Kidney (tissue), 13 donors: ENCODE measurements at regions not wholly inside any gene's neighbourhood (a gene's known extent, or its start where the extent isn't known, plus 50 kb on each side); places are given as distances from the start of the nearest gene placed in this dataset.

Experiments used
- DNase-seq, 5 donors: peaks; one replicate each; pipeline ENCODE4 v3.0.0-alpha.2; 2013 to 2020
- FAIRE-seq: peaks from 2 replicates; lab custom pipeline; 2012; peaks lifted over from hg19 to GRCh38; lab: Jason Lieb, UNC
- H3K27ac ChIP-seq, 2 donors: one replicate each; pipeline ENCODE4 v1.7.0; 2013; ENCODE audit warnings: low read depth in 2 of 2, low read length in 2 of 2, inconsistent platforms in 1 of 2
- H3K27me3 ChIP-seq: one replicate; pipeline ENCODE4 v1.7.1; 2013; ENCODE audit warnings: low read length, inconsistent platforms; ENCODE audit not compliant: control insufficient read depth, insufficient read depth
- H3K36me3 ChIP-seq, 3 donors: one replicate each; pipeline versions ENCODE4 v1.7.0 to v1.7.1; 2013; ENCODE audit warnings: low read length in 3 of 3, control low read depth in 1 of 3, inconsistent platforms in 1 of 3; ENCODE audit not compliant: insufficient read depth in 3 of 3, control insufficient read depth in 2 of 3
- H3K4me1 ChIP-seq, 3 donors: one replicate each; pipeline versions ENCODE4 v1.7.0 to v1.7.1; 2013; ENCODE audit warnings: low read length in 3 of 3, inconsistent platforms in 1 of 3, low read depth in 1 of 3; ENCODE audit not compliant: control insufficient read depth in 2 of 3, insufficient read depth in 2 of 3
- H3K4me3 ChIP-seq, 3 donors: one replicate each; pipeline versions ENCODE4 v1.7.0 to v1.8.1; 2013; ENCODE audit warnings: low read length in 3 of 3, control low read depth in 1 of 3, inconsistent platforms in 1 of 3
- H3K9ac ChIP-seq, 3 donors: one replicate each; pipeline versions ENCODE4 v1.7.0 to v1.7.1; 2013; ENCODE audit warnings: low read length in 3 of 3, control low read depth in 1 of 3, inconsistent platforms in 1 of 3
- H3K9me3 ChIP-seq, 3 donors: one replicate each; pipeline versions ENCODE4 v1.7.0 to v1.7.1; 2013; ENCODE audit warnings: low read length in 3 of 3, control low read depth in 1 of 3, inconsistent platforms in 1 of 3; ENCODE audit not compliant: control insufficient read depth in 2 of 3, insufficient read depth in 1 of 3
- intact Hi-C: fragments of 100-400 bp; cut with DNase I; formaldehyde crosslinking; loops from one replicate; pipeline ENCODE4 v1.11.1; 2022
- TF ChIP-seq, protein P1 (sequence below): IDR thresholded peaks from 3 replicates; pipeline ENCODE4 v1.5.1; 2012; ENCODE audit warnings: mild to moderate bottlenecking, moderate library complexity, borderline replicate concordance; ENCODE audit not compliant: insufficient read depth; ENCODE audit errors: extremely low read depth
- donor health status: control.
- donor health status: control.
- donor health status: control.
- donor health status: control.
- donor health status: control.
- donor health status: DM: yes; HTN: yes; CAD: no.
- donor health status: Normal renal cell carcinoma (clear cell type).

DNA sequence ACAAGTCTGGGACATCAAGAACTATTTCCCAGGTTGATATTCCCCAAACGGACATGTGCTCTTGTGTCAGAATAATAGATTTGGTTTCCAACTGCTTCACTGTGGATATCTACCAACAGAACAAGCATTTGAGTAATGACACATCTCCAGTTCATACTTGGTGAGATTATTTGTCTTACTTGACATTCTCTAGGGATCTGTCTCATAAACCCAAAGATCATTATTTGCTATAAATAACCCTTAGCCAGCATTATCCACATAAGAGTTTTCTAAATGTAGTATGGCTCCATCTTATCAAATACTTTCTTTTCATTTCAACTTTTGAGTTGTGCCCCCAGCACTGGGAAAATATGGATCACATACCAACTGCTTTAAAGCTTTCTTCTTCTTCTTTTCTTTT lies 1063.9 kb upstream of the CDH18 start:
- H3K9me3 ChIP-seq: peaks cover 0 to 2% (median 0%) of the 10 kb centered on the region in 3 donors
- H3K9ac ChIP-seq: no peak overlapping the region
- H3K27ac ChIP-seq: no peak overlapping the region
- H3K27me3 ChIP-seq: no peaks in the 10 kb centered on the region
- TF ChIP-seq, protein P1, sequence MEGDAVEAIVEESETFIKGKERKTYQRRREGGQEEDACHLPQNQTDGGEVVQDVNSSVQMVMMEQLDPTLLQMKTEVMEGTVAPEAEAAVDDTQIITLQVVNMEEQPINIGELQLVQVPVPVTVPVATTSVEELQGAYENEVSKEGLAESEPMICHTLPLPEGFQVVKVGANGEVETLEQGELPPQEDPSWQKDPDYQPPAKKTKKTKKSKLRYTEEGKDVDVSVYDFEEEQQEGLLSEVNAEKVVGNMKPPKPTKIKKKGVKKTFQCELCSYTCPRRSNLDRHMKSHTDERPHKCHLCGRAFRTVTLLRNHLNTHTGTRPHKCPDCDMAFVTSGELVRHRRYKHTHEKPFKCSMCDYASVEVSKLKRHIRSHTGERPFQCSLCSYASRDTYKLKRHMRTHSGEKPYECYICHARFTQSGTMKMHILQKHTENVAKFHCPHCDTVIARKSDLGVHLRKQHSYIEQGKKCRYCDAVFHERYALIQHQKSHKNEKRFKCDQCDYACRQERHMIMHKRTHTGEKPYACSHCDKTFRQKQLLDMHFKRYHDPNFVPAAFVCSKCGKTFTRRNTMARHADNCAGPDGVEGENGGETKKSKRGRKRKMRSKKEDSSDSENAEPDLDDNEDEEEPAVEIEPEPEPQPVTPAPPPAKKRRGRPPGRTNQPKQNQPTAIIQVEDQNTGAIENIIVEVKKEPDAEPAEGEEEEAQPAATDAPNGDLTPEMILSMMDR: no peak
- DNase-seq: no peak
- no peak overlapping the region for H3K4me3 ChIP-seq
- no peaks in the 10 kb centered on the region for H3K36me3 ChIP-seq
- intact Hi-C loops: no loop called here
- H3K4me1 ChIP-seq: no peaks in the 10 kb centered on the region
- no peak for FAIRE-seq

DNA sequence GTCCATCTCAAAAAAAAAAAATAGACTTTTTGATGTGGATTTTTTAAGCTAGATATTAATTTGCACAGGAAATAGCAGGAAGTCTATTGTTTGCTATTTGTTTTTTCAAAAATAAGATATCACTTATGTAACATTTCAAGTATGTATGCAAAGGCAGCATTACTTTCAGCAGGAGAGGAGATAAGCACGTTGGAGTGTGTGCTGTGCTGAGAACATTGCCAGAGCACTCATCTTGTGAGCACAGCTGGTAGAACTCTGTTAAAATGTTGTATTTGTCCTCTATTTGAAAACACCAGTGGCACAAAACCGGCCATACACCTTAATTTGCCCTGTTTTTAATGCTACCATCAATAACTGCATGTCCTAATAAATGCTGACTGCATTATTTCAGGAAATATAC lies 1061.9 kb upstream of the CDH18 start:
- Histone ChIP-seq H3K4me1 (no peaks in the 10 kb centered on the region), H3K27ac (no peak overlapping the region), H3K36me3 (no peaks in the 10 kb centered on the region), H3K4me3 (no peak overlapping the region), H3K9me3 (peaks cover 0 to 2% (median 0%) of the 10 kb centered on the region in 3 donors), H3K27me3 (no peaks in the 10 kb centered on the region), H3K9ac (no peak overlapping the region)
- intact Hi-C loops: no loop called here
- FAIRE-seq: no peak
- DNase-seq: no peak
- TF ChIP-seq, protein P1: no peak

DNA sequence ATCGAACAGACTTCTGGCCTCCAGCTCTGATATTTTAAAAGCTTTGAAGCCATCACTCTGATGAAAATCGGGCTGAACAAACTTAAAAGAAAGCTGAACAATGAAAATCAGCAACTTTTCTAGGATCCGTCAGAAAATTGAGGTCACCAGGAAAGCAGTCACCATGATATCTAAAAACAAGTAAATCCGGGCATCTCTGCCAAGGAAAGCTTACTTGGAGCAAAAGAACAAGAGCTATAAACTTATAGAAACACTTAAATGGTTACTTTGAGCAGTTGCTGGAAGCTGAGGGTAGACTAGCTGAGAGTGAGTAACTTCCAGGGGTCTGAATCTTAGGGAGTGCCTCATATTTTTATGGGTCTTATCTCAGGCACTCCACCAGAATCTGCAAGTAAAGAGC lies 1043.0 kb upstream of the CDH18 start:
- no peaks in the 10 kb centered on the region for H3K27me3 ChIP-seq
- no peak for DNase-seq

More for the DNA sequence above, 1043.0 kb upstream of the CDH18 start:
- FAIRE-seq: no peak
- Histone ChIP-seq H3K9ac (no peak overlapping the region), H3K9me3 (no peaks in the 10 kb centered on the region), H3K4me3 (no peak overlapping the region), H3K36me3 (no peaks in the 10 kb centered on the region), H3K4me1 (no peaks in the 10 kb centered on the region), H3K27ac (no peak overlapping the region)
- TF ChIP-seq, protein P1: no peak
- intact Hi-C loops: no loop called here
